C4-2B (cell line): ENCODE measurements at regions not wholly inside any gene's neighbourhood (a gene's known extent, or its start where the extent isn't known, plus 50 kb on each side); places are given as distances from the start of the nearest gene placed in this dataset.

ENCODE experiments used
- CTCF ChIP-seq: fragments of 450-650 bp; conservative IDR thresholded peaks from 2 replicates; pipeline ENCODE4 v1.5.1; 2017; ENCODE audit warnings: mild to moderate bottlenecking
- ZFX ChIP-seq: fragments of 450-650 bp; IDR thresholded peaks from 2 replicates; pipeline ENCODE4 v1.6.1; 2017

GRCh38 chr14:84017495-84017894 lies 1512.4 kb upstream of the FLRT2 start:
- TF ChIP-seq CTCF (no peak), ZFX (no peak)
